ENCODE measurements at regions not wholly inside any gene's neighbourhood (a gene's known extent, or its start where the extent isn't known, plus 50 kb on each side); places are given as distances from the start of the nearest gene placed in this dataset.

DNA sequence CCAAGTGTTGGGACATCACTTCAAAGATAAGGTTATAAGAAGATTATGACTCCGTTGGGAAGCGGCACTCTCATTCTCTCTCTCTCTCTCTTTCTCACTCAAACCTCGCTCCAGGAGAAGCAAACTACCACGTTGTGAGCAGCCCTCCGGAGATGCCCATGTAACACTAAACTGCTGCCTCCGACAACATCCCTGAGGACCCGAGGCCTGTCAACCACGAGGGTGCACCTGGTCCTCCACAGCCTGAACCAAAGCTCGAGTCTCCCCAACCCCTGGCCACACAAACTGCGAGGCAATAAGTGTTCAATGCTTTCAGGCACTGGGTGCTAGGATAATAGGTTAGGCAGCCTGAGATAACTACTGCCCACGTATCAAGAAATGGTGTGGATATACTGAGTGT is 654.5 kb upstream of the ID2 start:
- CTCF ChIA-PET: no interaction called here
- no peaks in the 10 kb centered on the region for H3K36me3 Mint-ChIP-seq (ENCODE audit: low read depth)
- no peak overlapping the region for H3K27ac Mint-ChIP-seq
- no peak overlapping the region for H3K4me3 Mint-ChIP-seq
- H3K27me3 Mint-ChIP-seq (ENCODE audit: low read depth): peaks cover 8% of the 10 kb centered on the region
- peaks cover 6% of the 10 kb centered on the region for H3K4me1 Mint-ChIP-seq (ENCODE audit: low read depth)
- no peak for DNase-seq
- H3K9me3 Mint-ChIP-seq: no peaks in the 10 kb centered on the region
- intact Hi-C loops (cut with micrococcal nuclease): no loop called here

GRCh38 chr2:8028036-8028435 is 653.8 kb upstream of the ID2 start:
- CTCF ChIA-PET: interaction anchor here (0.7 kb wide), 1 partner anchor 763 kb away, joined by 4 read pairs; no protein-coding TSS in a partner anchor
- Mint-ChIP-seq H3K4me1 (ENCODE audit: low read depth) (peaks cover 5% of the 10 kb centered on the region), H3K4me3 (no peak overlapping the region), H3K9me3 (no peaks in the 10 kb centered on the region), H3K27me3 (ENCODE audit: low read depth) (peaks cover 8% of the 10 kb centered on the region), H3K36me3 (ENCODE audit: low read depth) (no peaks in the 10 kb centered on the region), H3K27ac (no peak overlapping the region)
- DNase-seq: no peak
- intact Hi-C loops (cut with micrococcal nuclease): no loop called here

DNA sequence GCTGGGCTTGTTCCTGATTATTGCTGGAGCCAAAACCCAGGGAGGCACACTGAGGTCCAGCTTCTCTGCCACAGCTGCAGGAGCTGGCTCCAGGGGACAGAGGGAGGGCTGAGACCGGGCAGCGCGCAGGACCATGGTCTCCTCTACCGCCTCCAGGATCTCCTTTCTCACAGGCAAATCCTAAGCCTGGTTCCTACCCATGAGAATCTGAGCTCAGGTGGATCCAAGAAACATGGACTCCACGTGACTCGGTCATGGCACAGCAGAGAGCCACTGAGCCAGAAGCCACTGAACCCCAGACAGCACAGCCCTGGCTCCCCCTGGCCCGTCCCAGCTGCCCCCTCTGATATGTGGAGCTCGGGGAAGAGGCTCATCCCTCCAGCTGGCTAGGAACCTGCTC is 653.4 kb upstream of the ID2 start:
- intact Hi-C loops (cut with micrococcal nuclease): no loop called here
- peaks cover under 1% of the 10 kb centered on the region for H3K4me1 Mint-ChIP-seq (ENCODE audit: low read depth)
- DNase-seq: no peak
- H3K9me3 Mint-ChIP-seq: no peaks in the 10 kb centered on the region
- peaks cover 8% of the 10 kb centered on the region for H3K27me3 Mint-ChIP-seq (ENCODE audit: low read depth)
- CTCF ChIA-PET: interaction anchor here (0.7 kb wide), 1 partner anchor 763 kb away, joined by 4 read pairs; no protein-coding TSS in a partner anchor
- H3K4me3 Mint-ChIP-seq: no peak overlapping the region
- H3K27ac Mint-ChIP-seq: no peak overlapping the region
- H3K36me3 Mint-ChIP-seq (ENCODE audit: low read depth): no peaks in the 10 kb centered on the region

GRCh38 chr2:8028981-8029380 is 652.9 kb upstream of the ID2 start:
- Mint-ChIP-seq H3K9me3 (no peaks in the 10 kb centered on the region), H3K36me3 (ENCODE audit: low read depth) (no peaks in the 10 kb centered on the region), H3K27ac (no peak overlapping the region), H3K27me3 (ENCODE audit: low read depth) (peaks cover 5% of the 10 kb centered on the region), H3K4me1 (ENCODE audit: low read depth) (no peaks in the 10 kb centered on the region), H3K4me3 (no peak overlapping the region)
- no peak for DNase-seq
- intact Hi-C loops (cut with micrococcal nuclease): no loop called here
- CTCF ChIA-PET: no interaction called here

GRCh38 chr2:8030573-8031303 is 651.1 kb upstream of the ID2 start:
- no peaks in the 10 kb centered on the region for H3K36me3 Mint-ChIP-seq (ENCODE audit: low read depth)
- no peak for DNase-seq
- H3K4me1 Mint-ChIP-seq (ENCODE audit: low read depth): no peaks in the 10 kb centered on the region
- H3K27me3 Mint-ChIP-seq (ENCODE audit: low read depth): peaks cover 3% of the 10 kb centered on the region
- CTCF ChIA-PET: no interaction called here
- intact Hi-C loops (cut with micrococcal nuclease): no loop called here
- H3K9me3 Mint-ChIP-seq: no peaks in the 10 kb centered on the region
- no peak overlapping the region for H3K4me3 Mint-ChIP-seq
- no peak overlapping the region for H3K27ac Mint-ChIP-seq

DNA sequence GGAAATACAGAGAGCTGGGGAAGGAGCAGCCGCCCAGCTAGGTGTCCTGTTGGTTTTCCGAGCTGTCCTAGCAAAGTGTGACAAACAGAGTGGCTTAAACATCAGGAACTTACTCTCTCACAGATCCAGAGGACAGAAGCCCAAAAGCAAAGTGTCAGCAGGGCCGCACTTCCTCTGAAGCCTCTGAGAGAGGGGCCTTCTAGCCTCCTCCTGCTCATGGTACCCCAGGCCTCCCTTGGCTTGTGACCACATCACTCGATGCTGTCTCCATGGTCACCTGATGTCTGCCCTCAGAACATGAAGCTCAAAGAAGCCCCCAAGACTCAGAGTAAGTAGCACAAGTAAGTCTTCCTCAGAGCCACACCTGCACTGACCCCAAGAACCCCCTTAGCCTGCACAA is 650.5 kb upstream of the ID2 start:
- intact Hi-C loops (cut with micrococcal nuclease): no loop called here
- no peak for DNase-seq
- no peaks in the 10 kb centered on the region for H3K36me3 Mint-ChIP-seq (ENCODE audit: low read depth)
- H3K27ac Mint-ChIP-seq: no peak overlapping the region
- H3K9me3 Mint-ChIP-seq: no peaks in the 10 kb centered on the region
- no peak overlapping the region for H3K4me3 Mint-ChIP-seq
- no peaks in the 10 kb centered on the region for H3K4me1 Mint-ChIP-seq (ENCODE audit: low read depth)
- CTCF ChIA-PET: no interaction called here
- peaks cover 3% of the 10 kb centered on the region for H3K27me3 Mint-ChIP-seq (ENCODE audit: low read depth)

- Mint-ChIP-seq H3K4me1 (ENCODE audit: low read depth) (no peaks in the 10 kb centered on the region), H3K27me3 (ENCODE audit: low read depth) (no peaks in the 10 kb centered on the region), H3K36me3 (ENCODE audit: low read depth) (no peaks in the 10 kb centered on the region), H3K4me3 (no peak overlapping the region), H3K27ac (no peak overlapping the region), H3K9me3 (no peaks in the 10 kb centered on the region)
- CTCF ChIA-PET: no interaction called here
- intact Hi-C loops (cut with micrococcal nuclease): no loop called here
- no peak for DNase-seq
These were observed 648.2 kb upstream of the ID2 start for GRCh38 chr2:8033546-8034096.

- CTCF ChIA-PET: no interaction called here
- Mint-ChIP-seq H3K27me3 (ENCODE audit: low read depth) (no peaks in the 10 kb centered on the region), H3K9me3 (no peaks in the 10 kb centered on the region), H3K36me3 (ENCODE audit: low read depth) (no peaks in the 10 kb centered on the region), H3K4me1 (ENCODE audit: low read depth) (no peaks in the 10 kb centered on the region), H3K27ac (no peak overlapping the region), H3K4me3 (no peak overlapping the region)
- intact Hi-C loops (cut with micrococcal nuclease): no loop called here
- no peak for DNase-seq
These were observed 645.5 kb upstream of the ID2 start for GRCh38 chr2:8036366-8036765.

DNA sequence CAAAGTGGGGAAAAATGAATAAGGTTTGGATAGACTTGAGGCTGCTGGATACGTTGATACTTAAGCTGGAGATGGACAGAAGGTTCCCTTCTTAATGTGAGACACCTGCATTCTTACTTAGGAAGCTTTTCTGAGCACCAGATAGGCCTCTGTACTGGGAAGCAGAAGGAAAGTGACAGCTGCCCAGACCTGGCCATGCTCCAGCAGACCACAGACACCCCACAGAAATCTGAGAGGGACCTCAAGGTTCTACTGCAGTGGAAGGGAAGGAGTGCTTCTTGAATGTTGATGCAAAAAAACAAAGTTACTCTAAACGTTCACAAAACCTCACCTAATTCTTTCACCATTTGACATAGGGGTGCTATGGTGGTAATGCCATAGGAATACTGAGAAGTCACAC is 642.1 kb upstream of the ID2 start:
- no peak overlapping the region for H3K27ac Mint-ChIP-seq
- intact Hi-C loops (cut with micrococcal nuclease): no loop called here
- CTCF ChIA-PET: interaction anchor here (0.6 kb wide), 1 partner anchor 197 kb away, joined by 3 read pairs; no protein-coding TSS in a partner anchor
- H3K27me3 Mint-ChIP-seq (ENCODE audit: low read depth): no peaks in the 10 kb centered on the region
- no peaks in the 10 kb centered on the region for H3K4me1 Mint-ChIP-seq (ENCODE audit: low read depth)
- peaks cover 3% of the 10 kb centered on the region for H3K9me3 Mint-ChIP-seq
- H3K4me3 Mint-ChIP-seq: no peak overlapping the region
- DNase-seq: no peak
- no peaks in the 10 kb centered on the region for H3K36me3 Mint-ChIP-seq (ENCODE audit: low read depth)

DNA sequence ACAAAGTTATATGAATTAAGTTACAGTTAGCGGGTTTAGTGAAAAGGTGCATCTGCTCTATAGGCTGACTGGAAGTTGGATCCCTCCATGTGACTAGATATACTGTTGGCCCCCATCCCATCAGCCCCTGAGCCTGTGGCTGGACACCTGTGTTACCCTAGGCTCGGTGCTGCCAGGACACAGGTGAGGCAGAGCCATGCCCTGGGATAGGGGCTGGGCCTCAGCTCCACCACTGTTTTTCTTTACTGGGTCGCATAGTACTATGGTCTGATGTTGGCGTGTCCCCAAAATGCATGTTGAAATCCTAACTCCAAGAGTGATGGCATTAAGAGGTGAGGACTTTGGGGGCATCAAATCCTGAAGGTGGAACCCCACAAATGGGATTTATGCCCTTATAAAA is 638.6 kb upstream of the ID2 start:
- Mint-ChIP-seq H3K27ac (no peak overlapping the region), H3K4me1 (ENCODE audit: low read depth) (no peaks in the 10 kb centered on the region), H3K36me3 (ENCODE audit: low read depth) (no peaks in the 10 kb centered on the region), H3K4me3 (no peak overlapping the region), H3K27me3 (ENCODE audit: low read depth) (peaks cover 3% of the 10 kb centered on the region), H3K9me3 (peaks cover 3% of the 10 kb centered on the region)
- CTCF ChIA-PET: no interaction called here
- DNase-seq: no peak
- intact Hi-C loops (cut with micrococcal nuclease): no loop called here

DNA sequence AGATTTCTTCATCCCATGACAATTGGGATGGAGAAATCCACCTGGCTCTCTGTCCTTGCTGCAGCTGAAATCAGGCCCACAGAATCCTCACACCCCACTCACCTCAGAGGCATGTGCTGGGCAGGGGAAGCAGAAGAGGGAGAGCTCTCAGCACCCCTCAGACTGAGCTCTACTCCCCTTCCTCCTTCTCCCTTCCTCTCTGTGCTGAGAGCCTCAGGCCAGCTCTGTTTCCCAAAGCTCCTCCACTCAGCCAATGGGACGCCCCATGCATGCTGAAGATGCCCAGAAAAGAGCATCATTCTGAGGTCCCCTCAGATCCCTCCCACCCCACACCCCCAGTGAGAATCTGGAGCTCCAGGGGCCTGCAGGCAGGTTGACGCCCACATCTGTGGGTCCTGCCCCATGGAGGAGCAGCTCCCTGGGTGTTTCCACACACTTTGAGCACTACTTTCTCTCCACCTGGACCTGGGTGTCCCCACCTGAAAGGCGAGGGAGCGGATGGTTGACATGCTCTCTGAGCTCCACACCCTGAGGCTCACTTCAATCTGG is 637.7 kb upstream of the ID2 start:
- Mint-ChIP-seq H3K4me1 (ENCODE audit: low read depth) (no peaks in the 10 kb centered on the region), H3K27ac (no peak overlapping the region), H3K27me3 (ENCODE audit: low read depth) (peaks cover 3% of the 10 kb centered on the region), H3K36me3 (ENCODE audit: low read depth) (no peaks in the 10 kb centered on the region), H3K9me3 (peaks cover 3% of the 10 kb centered on the region), H3K4me3 (no peak overlapping the region)
- CTCF ChIA-PET: interaction anchor here (1.4 kb wide), 1 partner anchor 20 kb away, joined by 3 read pairs; no protein-coding TSS in a partner anchor
- intact Hi-C loops (cut with micrococcal nuclease): no loop called here
- DNase-seq: no peak

GRCh38 chr2:8045081-8045614 is 636.7 kb upstream of the ID2 start:
- H3K36me3 Mint-ChIP-seq (ENCODE audit: low read depth): no peaks in the 10 kb centered on the region
- no peak overlapping the region for H3K27ac Mint-ChIP-seq
- peaks cover 3% of the 10 kb centered on the region for H3K27me3 Mint-ChIP-seq (ENCODE audit: low read depth)
- CTCF ChIA-PET: interaction anchor here (1.4 kb wide), 1 partner anchor 19 kb away, joined by 3 read pairs; no protein-coding TSS in a partner anchor
- intact Hi-C loops (cut with micrococcal nuclease): no loop called here
- H3K9me3 Mint-ChIP-seq: peaks cover 3% of the 10 kb centered on the region
- no peak overlapping the region for H3K4me3 Mint-ChIP-seq
- no peak for DNase-seq
- H3K4me1 Mint-ChIP-seq (ENCODE audit: low read depth): peaks cover 3% of the 10 kb centered on the region

DNA sequence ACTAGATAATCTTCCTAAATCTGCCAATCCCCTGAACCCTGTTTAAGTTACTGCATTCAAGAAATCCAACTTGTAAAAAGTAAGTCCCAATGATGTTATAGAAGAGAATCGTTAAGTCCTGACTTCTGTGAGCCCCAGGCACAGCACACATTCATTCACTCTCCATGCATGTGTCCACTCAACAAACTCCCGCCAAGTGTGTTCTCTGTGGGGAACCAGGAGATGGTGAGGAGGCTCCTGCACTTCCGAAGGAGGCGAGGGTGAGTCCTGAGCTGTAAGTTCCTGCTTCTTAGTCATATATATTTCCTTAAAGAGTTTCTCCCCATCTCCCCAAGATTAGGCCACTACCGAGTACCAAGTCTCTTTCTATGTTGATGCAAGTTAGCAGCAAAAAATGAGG is 635.0 kb upstream of the ID2 start:
- no peak for DNase-seq
- CTCF ChIA-PET: no interaction called here
- Mint-ChIP-seq H3K36me3 (ENCODE audit: low read depth) (no peaks in the 10 kb centered on the region), H3K27ac (no peak overlapping the region), H3K4me1 (ENCODE audit: low read depth) (peaks cover 13% of the 10 kb centered on the region), H3K27me3 (ENCODE audit: low read depth) (peaks cover 3% of the 10 kb centered on the region), H3K9me3 (peaks cover 4% of the 10 kb centered on the region), H3K4me3 (no peak overlapping the region)
- intact Hi-C loops (cut with micrococcal nuclease): no loop called here

Measured in activated naive CD4-positive, alpha-beta T cell treated with anti-CD3 and anti-CD28 coated beads for 36 hours (primary cell).